ENCODE measurements at regions not wholly inside any gene's neighbourhood (a gene's known extent, or its start where the extent isn't known, plus 50 kb on each side); places are given as distances from the start of the nearest gene placed in this dataset.
A peak's percentile ranks its signal among the peaks of the same experiment; 100 is the strongest.

DNA sequence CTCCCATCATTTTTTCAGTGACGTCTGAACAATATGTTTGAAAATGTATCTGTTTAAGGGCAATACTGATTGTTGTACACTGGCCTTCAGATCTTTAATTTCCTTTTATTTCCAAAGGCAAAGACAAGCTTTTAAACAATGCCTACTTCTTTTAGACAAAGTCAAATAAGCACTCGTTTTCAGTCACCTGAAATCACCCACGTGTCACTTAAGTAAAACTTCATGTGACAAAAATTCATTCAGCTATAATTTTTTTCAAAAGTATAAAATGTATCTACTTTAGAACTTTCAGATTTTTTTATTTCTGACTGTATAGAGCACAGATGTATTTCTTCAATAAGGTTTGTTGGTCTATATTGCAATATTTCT is 113.5 kb upstream of the BEND6 start:
- no peaks in the 10 kb centered on the region for H3K36me3 ChIP-seq (ENCODE audit: insufficient read depth, low read length)
- peak overlapping the region; percentile 79 for H3K4me3 ChIP-seq (ENCODE audit: low read length)
- no peaks in the 10 kb centered on the region for H3K9me3 ChIP-seq (ENCODE audit: low read length)
- no peaks in the 10 kb centered on the region for H3K27me3 ChIP-seq (ENCODE audit: insufficient read depth, low read length)
- peak overlapping the region; percentile 24 for H2AFZ ChIP-seq (ENCODE audit: low read depth, low read length)
- peaks cover 39% of the 10 kb centered on the region for H3K4me1 ChIP-seq (ENCODE audit: insufficient read depth, low read length)

GRCh38 chr6:56840467-56841380 is 114.2 kb upstream of the BEND6 start:
- Histone ChIP-seq H3K4me3 (ENCODE audit: low read length) (peak overlapping the region; percentile 79), H3K9me3 (ENCODE audit: low read length) (no peaks in the 10 kb centered on the region), H2AFZ (ENCODE audit: low read depth, low read length) (peak overlapping the region; percentile 24), H3K36me3 (ENCODE audit: insufficient read depth, low read length) (no peaks in the 10 kb centered on the region), H3K4me1 (ENCODE audit: insufficient read depth, low read length) (peaks cover 39% of the 10 kb centered on the region), H3K27me3 (ENCODE audit: insufficient read depth, low read length) (no peaks in the 10 kb centered on the region)

DNA sequence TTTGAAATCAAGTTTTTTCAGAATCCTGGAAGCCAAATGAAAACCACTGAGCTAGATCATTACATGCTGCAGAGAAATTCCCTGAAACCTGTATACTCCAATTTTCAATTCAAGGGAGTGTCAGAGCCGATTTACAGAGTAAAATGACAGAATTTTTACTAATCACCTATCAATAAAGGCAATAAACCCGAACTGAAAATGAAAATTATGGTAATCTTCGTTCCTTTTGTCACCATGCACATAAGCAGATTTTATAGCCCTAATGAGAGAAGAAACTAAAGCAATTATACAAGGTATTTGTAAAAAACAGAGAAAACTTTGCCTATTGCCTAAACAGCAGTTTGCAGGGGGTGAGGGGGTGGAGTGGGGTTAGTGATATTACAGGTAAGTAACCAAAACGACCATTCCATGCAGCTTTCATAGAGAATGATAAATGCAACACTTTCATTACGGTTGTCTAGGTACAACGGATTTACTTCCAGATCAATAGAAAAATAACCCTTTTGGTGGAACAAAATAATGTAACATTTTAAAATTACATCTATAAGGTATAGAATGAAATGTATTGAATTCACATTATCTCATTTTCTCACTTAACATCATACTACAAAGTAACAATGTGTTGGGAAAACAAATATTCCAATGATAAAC is 115.2 kb upstream of the BEND6 start:
- no peaks in the 10 kb centered on the region for H3K36me3 ChIP-seq (ENCODE audit: insufficient read depth, low read length)
- peaks cover 39% of the 10 kb centered on the region for H3K4me1 ChIP-seq (ENCODE audit: insufficient read depth, low read length)
- no peaks in the 10 kb centered on the region for H3K27me3 ChIP-seq (ENCODE audit: insufficient read depth, low read length)
- no peak overlapping the region for H3K4me3 ChIP-seq (ENCODE audit: low read length)
- H2AFZ ChIP-seq (ENCODE audit: low read depth, low read length) = no peak overlapping the region
- no peaks in the 10 kb centered on the region for H3K9me3 ChIP-seq (ENCODE audit: low read length)

GRCh38 chr6:56838965-56839364 is 115.9 kb upstream of the BEND6 start:
- no peaks in the 10 kb centered on the region for H3K9me3 ChIP-seq (ENCODE audit: low read length)
- no peaks in the 10 kb centered on the region for H3K36me3 ChIP-seq (ENCODE audit: insufficient read depth, low read length)
- no peak overlapping the region for H2AFZ ChIP-seq (ENCODE audit: low read depth, low read length)
- H3K27me3 ChIP-seq (ENCODE audit: insufficient read depth, low read length) = no peaks in the 10 kb centered on the region
- no peak overlapping the region for H3K4me3 ChIP-seq (ENCODE audit: low read length)
- H3K4me1 ChIP-seq (ENCODE audit: insufficient read depth, low read length) = peaks cover 39% of the 10 kb centered on the region

GRCh38 chr6:56838016-56838555 is 116.8 kb upstream of the BEND6 start:
- H3K27me3 ChIP-seq (ENCODE audit: insufficient read depth, low read length) = no peaks in the 10 kb centered on the region
- H3K36me3 ChIP-seq (ENCODE audit: insufficient read depth, low read length) = no peaks in the 10 kb centered on the region
- H2AFZ ChIP-seq (ENCODE audit: low read depth, low read length) = no peak overlapping the region
- H3K4me3 ChIP-seq (ENCODE audit: low read length) = no peak overlapping the region
- H3K9me3 ChIP-seq (ENCODE audit: low read length) = no peaks in the 10 kb centered on the region
- H3K4me1 ChIP-seq (ENCODE audit: insufficient read depth, low read length) = peaks cover 39% of the 10 kb centered on the region

DNA sequence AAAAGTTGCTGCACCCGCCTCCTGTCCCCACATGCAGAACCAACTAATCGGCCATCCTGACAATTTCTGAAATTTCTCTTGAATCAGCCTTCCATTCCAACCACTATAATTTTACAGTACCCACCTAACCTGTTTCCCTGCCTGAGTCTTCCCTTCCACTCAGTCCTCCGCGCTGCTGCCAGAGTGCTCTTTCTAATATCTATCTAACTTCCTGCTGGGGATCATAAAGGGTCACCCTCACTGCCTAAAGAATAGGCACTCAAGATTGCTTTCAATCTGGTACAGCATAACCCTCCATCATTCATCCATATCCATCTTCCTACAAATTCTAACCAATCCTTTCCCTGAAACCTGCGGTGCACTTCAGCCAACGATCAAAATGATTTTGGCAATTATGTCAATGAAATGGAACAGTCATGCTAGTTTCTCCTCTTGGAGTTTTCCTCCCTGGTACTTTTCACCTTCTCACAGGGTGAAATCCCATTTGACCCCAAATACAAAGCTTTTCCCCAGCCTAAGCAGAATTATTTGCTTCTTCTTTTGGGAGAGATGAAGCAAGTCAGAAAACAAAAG is 117.5 kb upstream of the BEND6 start:
- Histone ChIP-seq H3K36me3 (ENCODE audit: insufficient read depth, low read length) (no peaks in the 10 kb centered on the region), H3K4me3 (ENCODE audit: low read length) (no peak overlapping the region), H2AFZ (ENCODE audit: low read depth, low read length) (no peak overlapping the region), H3K4me1 (ENCODE audit: insufficient read depth, low read length) (peaks cover 35% of the 10 kb centered on the region), H3K27me3 (ENCODE audit: insufficient read depth, low read length) (no peaks in the 10 kb centered on the region), H3K9me3 (ENCODE audit: low read length) (no peaks in the 10 kb centered on the region)

DNA sequence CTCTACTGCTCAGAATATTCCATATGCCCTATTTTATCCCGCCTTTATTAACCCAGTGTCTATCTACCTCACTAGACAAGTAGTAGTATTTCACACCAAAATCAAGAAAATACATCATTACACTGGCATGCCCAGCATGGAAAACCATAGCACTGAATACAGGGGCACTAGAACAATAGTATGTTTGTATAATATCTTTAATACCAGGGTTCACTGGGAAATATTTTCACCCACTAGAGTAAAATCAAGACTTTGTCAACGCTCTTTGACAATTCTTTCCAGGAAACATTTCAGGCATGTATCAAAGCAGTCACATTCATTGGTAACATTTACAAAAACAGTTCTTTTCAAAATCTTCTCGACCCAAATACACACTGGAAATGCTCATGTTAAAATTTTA is 119.3 kb upstream of the BEND6 start:
- Histone ChIP-seq H3K9me3 (ENCODE audit: low read length) (no peaks in the 10 kb centered on the region), H3K4me3 (ENCODE audit: low read length) (no peak overlapping the region), H2AFZ (ENCODE audit: low read depth, low read length) (no peak overlapping the region), H3K4me1 (ENCODE audit: insufficient read depth, low read length) (peaks cover 21% of the 10 kb centered on the region), H3K36me3 (ENCODE audit: insufficient read depth, low read length) (no peaks in the 10 kb centered on the region), H3K27me3 (ENCODE audit: insufficient read depth, low read length) (no peaks in the 10 kb centered on the region)

- Histone ChIP-seq H3K9me3 (ENCODE audit: low read length) (no peaks in the 10 kb centered on the region), H3K4me1 (ENCODE audit: insufficient read depth, low read length) (peaks cover 8% of the 10 kb centered on the region)
Measured at GRCh38 chr6:56833873-56834272, 121.0 kb upstream of the BEND6 start.

DNA sequence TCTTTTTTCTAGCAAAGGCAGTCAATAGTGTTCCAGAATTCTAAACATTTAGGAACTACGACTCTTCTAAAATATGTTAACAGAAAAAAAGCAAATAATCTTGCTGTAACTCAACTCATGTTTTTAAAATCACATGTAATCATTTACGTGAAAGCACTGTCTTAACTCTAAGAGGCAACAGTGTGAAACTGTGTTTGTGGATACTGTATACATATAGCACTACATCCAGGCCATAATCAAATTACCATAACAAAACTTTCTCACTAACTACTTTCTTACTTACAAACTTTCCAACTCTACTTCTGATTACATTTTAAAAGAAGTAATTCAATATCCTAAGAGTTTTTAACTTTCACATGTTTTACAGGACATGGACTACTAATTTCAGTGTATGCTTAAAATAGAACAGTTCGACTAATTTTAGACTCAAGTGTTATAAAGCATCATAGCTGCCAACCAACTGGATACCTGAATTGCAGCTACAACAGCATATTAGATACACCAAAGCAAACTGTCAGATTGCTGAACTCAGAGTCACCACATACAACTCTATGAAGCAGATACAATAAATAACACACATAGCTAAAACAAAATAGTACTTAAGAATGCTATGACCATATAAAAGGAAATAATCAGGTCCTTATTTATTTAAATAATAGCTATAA is 121.6 kb upstream of the BEND6 start:
- Histone ChIP-seq H3K9me3 (ENCODE audit: low read length) (no peaks in the 10 kb centered on the region), H2AFZ (ENCODE audit: low read depth, low read length) (no peak overlapping the region), H3K27me3 (ENCODE audit: insufficient read depth, low read length) (no peaks in the 10 kb centered on the region), H3K4me3 (ENCODE audit: low read length) (no peak overlapping the region), H3K4me1 (ENCODE audit: insufficient read depth, low read length) (peaks cover 8% of the 10 kb centered on the region), H3K36me3 (ENCODE audit: insufficient read depth, low read length) (no peaks in the 10 kb centered on the region)

More at GRCh38 chr6:56833873-56834272, 121.0 kb upstream of the BEND6 start:
- Histone ChIP-seq H3K27me3 (ENCODE audit: insufficient read depth, low read length) (no peaks in the 10 kb centered on the region), H2AFZ (ENCODE audit: low read depth, low read length) (no peak overlapping the region), H3K4me3 (ENCODE audit: low read length) (no peak overlapping the region), H3K36me3 (ENCODE audit: insufficient read depth, low read length) (no peaks in the 10 kb centered on the region)

- Histone ChIP-seq H3K36me3 (ENCODE audit: insufficient read depth, low read length) (no peaks in the 10 kb centered on the region), H3K4me1 (ENCODE audit: insufficient read depth, low read length) (peaks cover under 1% of the 10 kb centered on the region), H3K4me3 (ENCODE audit: low read length) (no peak overlapping the region), H3K27me3 (ENCODE audit: insufficient read depth, low read length) (no peaks in the 10 kb centered on the region), H2AFZ (ENCODE audit: low read depth, low read length) (no peak overlapping the region), H3K9me3 (ENCODE audit: low read length) (no peaks in the 10 kb centered on the region)
Measured at GRCh38 chr6:56832225-56832624, 122.7 kb upstream of the BEND6 start.

DNA sequence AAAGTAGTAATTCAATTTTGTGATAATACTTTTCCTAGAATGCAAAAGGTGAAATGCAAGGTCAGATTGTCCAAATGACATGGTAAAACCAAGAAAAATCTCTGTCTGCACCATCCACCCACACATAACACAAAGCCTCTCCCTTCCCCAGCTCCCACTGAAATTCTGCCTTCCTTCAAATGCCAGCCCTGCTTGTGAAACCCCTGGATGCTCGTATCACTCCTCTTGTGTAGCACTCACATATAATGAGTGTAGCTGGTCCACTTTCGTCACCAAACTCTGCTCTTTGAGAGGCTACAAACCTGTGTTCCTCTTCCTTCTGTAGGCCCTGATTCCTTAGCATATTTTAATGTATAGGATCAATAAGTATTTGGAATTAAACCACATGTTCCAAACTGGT is 123.6 kb upstream of the BEND6 start:
- Histone ChIP-seq H3K4me3 (ENCODE audit: low read length) (no peak overlapping the region), H3K9me3 (ENCODE audit: low read length) (no peaks in the 10 kb centered on the region), H3K36me3 (ENCODE audit: insufficient read depth, low read length) (no peaks in the 10 kb centered on the region), H3K27me3 (ENCODE audit: insufficient read depth, low read length) (no peaks in the 10 kb centered on the region), H3K4me1 (ENCODE audit: insufficient read depth, low read length) (no peaks in the 10 kb centered on the region), H2AFZ (ENCODE audit: low read depth, low read length) (no peak overlapping the region)

DNA sequence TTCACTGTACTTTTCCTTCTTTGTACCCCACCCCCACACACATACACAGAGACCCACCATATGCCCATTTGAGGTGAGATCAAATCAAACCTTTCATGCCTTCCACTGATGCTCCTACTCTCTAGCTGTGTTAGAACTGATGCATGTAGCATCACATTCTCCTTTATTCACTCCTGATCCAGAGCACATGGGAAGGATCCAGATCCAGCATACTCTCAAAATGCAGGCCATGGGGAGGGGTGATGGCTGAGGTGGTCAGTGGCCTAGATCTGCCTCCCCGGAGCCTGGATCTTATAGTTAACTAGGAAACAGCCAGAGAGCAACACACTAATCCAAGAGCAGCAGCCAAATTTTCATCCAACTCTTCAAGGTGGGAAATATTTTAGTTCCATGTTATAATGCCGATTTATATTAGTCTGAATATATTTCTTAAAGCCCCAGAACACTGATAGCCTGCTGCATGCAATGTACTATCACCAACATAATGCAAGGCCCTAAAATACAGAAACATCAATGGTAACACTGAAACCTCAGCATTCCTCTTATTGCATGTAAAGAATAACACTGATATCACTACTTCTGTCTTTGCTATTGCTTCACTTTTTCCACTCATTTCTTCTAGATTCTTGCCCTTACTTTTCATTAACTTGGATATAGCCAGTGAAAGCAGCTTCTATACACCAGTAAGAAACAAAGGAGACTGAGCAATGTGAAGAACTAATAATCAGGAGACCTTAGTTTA is 126.8 kb upstream of the BEND6 start:
- H2AFZ ChIP-seq (ENCODE audit: low read depth, low read length) = no peak overlapping the region
- no peaks in the 10 kb centered on the region for H3K4me1 ChIP-seq (ENCODE audit: insufficient read depth, low read length)
- no peaks in the 10 kb centered on the region for H3K9me3 ChIP-seq (ENCODE audit: low read length)
- H3K4me3 ChIP-seq (ENCODE audit: low read length) = no peak overlapping the region
- no peaks in the 10 kb centered on the region for H3K36me3 ChIP-seq (ENCODE audit: insufficient read depth, low read length)
- no peaks in the 10 kb centered on the region for H3K27me3 ChIP-seq (ENCODE audit: insufficient read depth, low read length)

All from neuron (in vitro differentiated cells).